Type B pancreatic cell (in vitro differentiated cells): ENCODE measurements at regions not wholly inside any gene's neighbourhood (a gene's known extent, or its start where the extent isn't known, plus 50 kb on each side); places are given as distances from the start of the nearest gene placed in this dataset.

Experiments
- DNase-seq: peaks from one replicate; pipeline ENCODE4 v3.0.0; 2021; ENCODE audit warnings: mixed read lengths; ENCODE audit not compliant: unreplicated experiment; ENCODE audit errors: extremely low spot score
- H3K27ac Mint-ChIP-seq: 2 replicates; pipeline ENCODE4 v1.8.0; 2021; ENCODE audit warnings: mild to moderate bottlenecking, mixed read lengths
- H3K27me3 Mint-ChIP-seq: 2 replicates; pipeline ENCODE4 v1.8.0; 2021; ENCODE audit warnings: mixed read lengths
- H3K36me3 Mint-ChIP-seq: 2 replicates; pipeline ENCODE4 v1.8.0; 2021; ENCODE audit warnings: mixed read lengths
- H3K4me1 Mint-ChIP-seq: one replicate; pipeline ENCODE4 v1.8.0; 2021; ENCODE audit warnings: mixed read lengths; ENCODE audit not compliant: unreplicated experiment
- H3K4me3 Mint-ChIP-seq: 2 replicates; pipeline ENCODE4 v1.8.0; 2021; ENCODE audit warnings: mild to moderate bottlenecking, mixed read lengths
- H3K9me3 Mint-ChIP-seq: 2 replicates; pipeline ENCODE4 v1.8.0; 2021; ENCODE audit warnings: mixed read lengths
- CTCF ChIP-seq: fragments of 200-600 bp; sonication (generic); conservative IDR thresholded peaks from 2 replicates; pipeline ENCODE4 v1.5.0; 2021; ENCODE audit warnings: antibody characterized with exemption, mild to moderate bottlenecking

GRCh38 chr4:147340591-147341120 is 140.2 kb upstream of the EDNRA start:
- H3K27ac Mint-ChIP-seq: peak overlapping the region; percentile 2
- DNase-seq: no peak
- H3K4me1 Mint-ChIP-seq: peaks cover 5% of the 10 kb centered on the region
- no peak for TF ChIP-seq CTCF
- H3K9me3 Mint-ChIP-seq: peaks cover 4% of the 10 kb centered on the region
- H3K27me3 Mint-ChIP-seq: no peaks in the 10 kb centered on the region
- no peaks in the 10 kb centered on the region for H3K36me3 Mint-ChIP-seq
- peak overlapping the region; percentile 7 for H3K4me3 Mint-ChIP-seq

- no peak overlapping the region for H3K4me3 Mint-ChIP-seq
- H3K36me3 Mint-ChIP-seq: no peaks in the 10 kb centered on the region
- H3K4me1 Mint-ChIP-seq: peaks cover 7% of the 10 kb centered on the region
- H3K9me3 Mint-ChIP-seq: peaks cover 4% of the 10 kb centered on the region
- DNase-seq: no peak
- no peak for TF ChIP-seq CTCF
- no peaks in the 10 kb centered on the region for H3K27me3 Mint-ChIP-seq
- H3K27ac Mint-ChIP-seq: no peak overlapping the region
These were observed 137.2 kb upstream of the EDNRA start for GRCh38 chr4:147343692-147344091.

- Mint-ChIP-seq H3K4me1 (peaks cover 13% of the 10 kb centered on the region), H3K27ac (no peak overlapping the region), H3K9me3 (peaks cover 9% of the 10 kb centered on the region), H3K36me3 (no peaks in the 10 kb centered on the region), H3K27me3 (no peaks in the 10 kb centered on the region), H3K4me3 (no peak overlapping the region)
- TF ChIP-seq CTCF: no peak
- no peak for DNase-seq
These were observed 135.2 kb upstream of the EDNRA start for GRCh38 chr4:147345662-147346061.

DNA sequence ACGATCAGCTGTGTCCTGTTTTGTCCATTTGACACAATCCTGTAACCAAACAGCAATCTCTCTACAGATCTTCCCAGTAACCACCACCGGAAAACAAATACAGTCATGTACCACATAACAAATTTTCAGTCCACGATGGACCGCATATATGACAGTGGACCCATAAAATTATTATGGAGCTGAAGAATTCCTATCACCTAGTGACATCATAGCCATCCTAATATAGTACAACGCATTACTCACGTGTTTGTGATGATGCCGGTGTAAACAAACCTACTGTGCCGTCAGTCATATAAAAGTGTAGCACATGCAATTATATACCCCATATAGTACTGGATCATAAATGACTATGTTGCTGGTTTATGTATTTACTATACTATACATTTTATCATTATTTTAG is 133.7 kb upstream of the EDNRA start:
- DNase-seq: no peak
- Mint-ChIP-seq H3K4me1 (peaks cover 9% of the 10 kb centered on the region), H3K36me3 (no peaks in the 10 kb centered on the region), H3K9me3 (peaks cover 6% of the 10 kb centered on the region), H3K27ac (no peak overlapping the region), H3K4me3 (no peak overlapping the region), H3K27me3 (no peaks in the 10 kb centered on the region)
- no peak for TF ChIP-seq CTCF

DNA sequence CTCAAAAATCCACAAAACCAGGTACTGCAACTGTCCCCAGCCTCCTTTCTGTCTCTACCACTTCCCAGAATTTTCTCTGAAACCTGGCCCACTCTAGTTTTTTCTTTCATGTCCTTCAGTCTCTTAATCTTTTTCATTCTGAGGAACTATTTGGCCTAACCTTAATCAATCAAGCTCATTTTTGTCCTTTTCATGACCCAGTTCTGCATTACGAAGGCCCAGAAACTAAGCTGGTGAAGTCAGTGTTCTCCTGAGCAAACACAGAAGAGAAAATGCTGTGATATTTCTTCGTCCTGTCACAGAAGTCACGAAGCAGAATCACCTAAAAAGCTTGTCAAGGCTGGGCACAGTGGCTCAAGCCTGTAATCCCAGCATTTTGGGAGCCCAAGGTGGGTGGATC is 131.7 kb upstream of the EDNRA start:
- peaks cover 9% of the 10 kb centered on the region for H3K4me1 Mint-ChIP-seq
- no peaks in the 10 kb centered on the region for H3K27me3 Mint-ChIP-seq
- TF ChIP-seq CTCF: no peak
- peak overlapping the region; percentile 12 for H3K4me3 Mint-ChIP-seq
- peak overlapping the region; percentile 61 for H3K27ac Mint-ChIP-seq
- no peaks in the 10 kb centered on the region for H3K36me3 Mint-ChIP-seq
- H3K9me3 Mint-ChIP-seq: peaks cover 6% of the 10 kb centered on the region
- DNase-seq: no peak
